ENCODE measurements at regions not wholly inside any gene's neighbourhood (a gene's known extent, or its start where the extent isn't known, plus 50 kb on each side); places are given as distances from the start of the nearest gene placed in this dataset.
"Not testable (repeated sequence)": the region's sequence is repeated elsewhere in the genome, so short reads cannot be mapped to it uniquely, and the experiment has no call there.

DNA sequence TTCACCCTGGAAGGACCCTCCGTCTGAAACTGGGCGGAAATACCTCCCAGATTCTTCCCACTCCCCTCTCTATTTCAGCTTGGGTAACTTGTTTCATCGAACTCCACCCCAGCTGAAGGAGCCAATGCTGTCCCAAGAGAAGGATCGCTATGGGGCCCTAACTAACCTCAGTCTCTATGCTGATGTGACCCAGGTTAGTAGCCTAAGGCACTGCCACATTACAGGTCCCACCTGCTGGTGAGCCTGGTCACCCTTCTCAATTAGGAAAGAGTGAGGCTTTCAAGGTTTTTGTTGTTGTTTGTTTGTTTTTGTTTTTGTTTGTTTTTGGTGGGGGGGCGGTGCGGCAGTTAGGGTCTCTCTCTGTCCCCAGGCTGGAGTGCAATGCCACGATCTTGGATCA is 168.4 kb downstream of the OR2B2 start:
- Mint-ChIP-seq H3K4me3 (peak overlapping the region; percentile 5), H3K36me3 (ENCODE audit: low read depth) (peaks cover 1% of the 10 kb centered on the region), H3K9me3 (no peaks in the 10 kb centered on the region), H3K27ac (no peak overlapping the region), H3K27me3 (peaks cover 31% of the 10 kb centered on the region), H3K4me1 (peaks cover 15% of the 10 kb centered on the region)
- intact Hi-C loops (cut with micrococcal nuclease): no loop called here
- no peak for DNase-seq

DNA sequence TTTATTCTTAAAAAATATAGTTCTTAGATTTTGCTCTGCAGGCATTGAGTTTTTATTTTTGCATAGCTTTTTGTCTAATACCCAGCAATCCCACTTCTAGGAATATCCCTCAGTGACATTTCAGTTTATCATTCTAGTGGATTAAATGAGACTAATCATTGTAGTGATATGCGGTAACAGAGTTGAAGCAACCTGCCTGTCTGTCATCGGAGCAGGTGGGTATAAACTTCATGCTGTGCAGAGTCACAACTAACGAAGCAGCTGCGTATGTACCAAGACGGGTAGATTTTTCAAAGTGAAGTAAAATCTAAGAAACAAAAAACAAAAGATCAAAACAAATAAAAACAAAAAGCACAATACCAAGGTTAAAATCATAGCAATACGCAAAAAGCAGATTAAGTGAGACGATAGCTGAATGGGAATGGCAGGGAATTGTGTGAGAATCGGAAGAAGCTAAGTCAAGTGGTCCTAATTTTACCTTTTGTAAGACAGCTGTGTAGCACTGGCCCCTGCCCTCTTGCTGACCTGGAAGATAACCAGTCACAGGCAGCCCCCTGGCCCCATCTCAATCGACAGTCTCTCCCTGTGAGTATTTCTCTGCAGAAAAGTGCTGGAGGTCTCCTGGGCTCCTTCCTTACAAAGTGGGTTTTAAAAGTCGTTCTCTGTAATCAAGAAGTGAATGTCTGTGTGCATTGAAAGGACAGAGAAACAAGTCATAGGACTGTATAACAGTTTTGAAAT is 169.2 kb downstream of the OR2B2 start:
- H3K4me1 Mint-ChIP-seq: peaks cover 19% of the 10 kb centered on the region
- H3K36me3 Mint-ChIP-seq (ENCODE audit: low read depth): peaks cover 1% of the 10 kb centered on the region
- no peak overlapping the region for H3K27ac Mint-ChIP-seq
- peaks cover 31% of the 10 kb centered on the region for H3K27me3 Mint-ChIP-seq
- no peak overlapping the region for H3K4me3 Mint-ChIP-seq
- intact Hi-C loops (cut with micrococcal nuclease): no loop called here
- peaks cover under 1% of the 10 kb centered on the region for H3K9me3 Mint-ChIP-seq
- no peak for DNase-seq

DNA sequence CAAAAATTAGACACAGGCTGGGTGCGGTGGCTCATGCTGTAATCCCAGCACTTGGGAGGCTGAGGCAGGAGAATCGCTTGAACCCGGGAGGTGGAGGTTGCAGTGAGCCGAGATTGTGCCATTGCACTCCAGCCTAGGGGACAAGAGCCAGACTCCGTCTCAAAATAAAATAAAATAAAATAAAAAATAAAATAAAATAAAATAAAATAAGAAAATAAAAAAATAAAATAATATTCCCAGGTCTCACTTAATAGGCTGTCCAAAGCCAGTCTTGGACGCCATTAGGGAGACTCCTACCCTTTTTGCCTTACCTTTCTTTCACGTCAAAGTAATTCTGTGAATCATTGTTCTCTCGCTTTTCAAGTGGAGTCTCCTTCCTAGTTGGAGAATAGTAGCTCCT is 172.3 kb downstream of the OR2B2 start:
- not testable (repeated sequence) for DNase-seq; H3K4me3 Mint-ChIP-seq; H3K36me3 Mint-ChIP-seq (ENCODE audit: low read depth); H3K9me3 Mint-ChIP-seq; H3K27ac Mint-ChIP-seq
- H3K27me3 Mint-ChIP-seq: peaks cover 16% of the 10 kb centered on the region
- intact Hi-C loops (cut with micrococcal nuclease): loop anchor here (2.0 kb wide), 1 partner anchor 13 kb away; no protein-coding TSS in a partner anchor
- H3K4me1 Mint-ChIP-seq: peaks cover 20% of the 10 kb centered on the region

DNA sequence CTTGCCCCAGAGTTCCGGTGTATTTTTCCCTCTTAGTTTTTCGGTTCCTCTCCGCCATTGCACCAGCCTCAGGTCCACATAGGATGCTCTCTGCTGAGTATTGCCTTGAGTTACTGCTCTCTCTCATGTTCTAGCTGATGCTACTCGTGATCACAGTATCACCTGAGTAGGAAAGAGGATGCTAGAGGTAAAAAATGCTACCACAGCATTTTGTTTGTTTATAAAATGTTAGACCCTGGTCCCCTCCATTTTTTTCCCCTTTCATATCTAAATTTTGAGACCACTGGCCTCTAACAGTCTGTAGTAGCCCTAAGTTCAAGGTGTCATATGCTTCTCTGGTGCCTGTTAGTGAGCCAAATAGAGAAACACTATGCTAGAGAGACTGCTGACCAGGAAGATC is 175.5 kb downstream of the OR2B2 start:
- intact Hi-C loops (cut with micrococcal nuclease): no loop called here

DNA sequence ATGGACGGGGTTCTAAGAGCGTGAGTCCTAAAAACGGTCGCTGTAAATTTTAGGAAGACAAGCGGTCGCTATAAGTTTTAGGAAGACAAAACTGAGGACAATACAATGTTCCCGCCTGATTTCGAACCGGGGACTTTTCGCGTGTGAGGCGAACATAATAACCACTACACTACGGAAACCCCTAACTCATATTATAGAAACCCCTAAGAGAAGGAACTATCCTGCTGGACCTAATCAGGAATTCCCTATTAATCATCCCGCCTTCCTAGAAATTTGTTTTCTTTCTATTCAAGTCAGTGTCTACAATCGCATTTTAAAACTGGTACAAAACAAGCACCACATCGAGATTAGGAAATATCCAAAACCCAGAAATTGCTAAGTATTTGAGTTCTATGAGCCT is 183.8 kb downstream of the OR2B2 start:
- H3K36me3 Mint-ChIP-seq (ENCODE audit: low read depth): no peaks in the 10 kb centered on the region
- H3K4me1 Mint-ChIP-seq: peaks cover 2% of the 10 kb centered on the region
- H3K27ac Mint-ChIP-seq: no peak overlapping the region

More for the DNA sequence above, 175.5 kb downstream of the OR2B2 start:
- DNase-seq: no peak
- Mint-ChIP-seq H3K27ac (no peak overlapping the region), H3K4me3 (peak overlapping the region; percentile 23), H3K4me1 (peaks cover 14% of the 10 kb centered on the region), H3K27me3 (peaks cover 7% of the 10 kb centered on the region), H3K9me3 (peaks cover 6% of the 10 kb centered on the region), H3K36me3 (ENCODE audit: low read depth) (no peaks in the 10 kb centered on the region)

DNA sequence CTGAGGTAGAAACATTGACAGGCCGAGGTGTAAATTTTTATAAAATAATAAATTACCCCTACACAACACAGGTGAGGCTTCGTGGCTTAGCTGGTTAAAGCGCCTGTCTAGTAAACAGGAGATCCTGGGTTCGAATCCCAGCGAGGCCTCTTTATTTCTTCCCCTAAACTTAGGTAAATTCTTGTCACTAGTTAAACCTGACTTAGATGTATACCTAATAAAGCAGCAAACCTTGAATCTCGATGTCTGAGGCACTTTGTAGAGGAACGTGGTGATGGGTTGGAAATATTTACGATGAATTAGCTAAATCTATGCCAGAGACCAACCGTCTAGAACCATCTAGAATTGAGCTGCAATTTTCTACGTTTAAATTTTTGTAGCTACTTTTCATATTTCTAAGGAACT is 185.6 kb downstream of the OR2B2 start:
- Mint-ChIP-seq H3K36me3 (ENCODE audit: low read depth) (no peaks in the 10 kb centered on the region), H3K9me3 (no peaks in the 10 kb centered on the region), H3K27ac (no peak overlapping the region), H3K27me3 (peaks cover 35% of the 10 kb centered on the region), H3K4me1 (peaks cover 2% of the 10 kb centered on the region), H3K4me3 (no peak overlapping the region)
- intact Hi-C loops (cut with micrococcal nuclease): no loop called here
- no peak for DNase-seq

More for the DNA sequence above, 183.8 kb downstream of the OR2B2 start:
- Mint-ChIP-seq H3K4me3 (no peak overlapping the region), H3K27me3 (peaks cover 34% of the 10 kb centered on the region), H3K9me3 (no peaks in the 10 kb centered on the region)
- intact Hi-C loops (cut with micrococcal nuclease): no loop called here
- no peak for DNase-seq

DNA sequence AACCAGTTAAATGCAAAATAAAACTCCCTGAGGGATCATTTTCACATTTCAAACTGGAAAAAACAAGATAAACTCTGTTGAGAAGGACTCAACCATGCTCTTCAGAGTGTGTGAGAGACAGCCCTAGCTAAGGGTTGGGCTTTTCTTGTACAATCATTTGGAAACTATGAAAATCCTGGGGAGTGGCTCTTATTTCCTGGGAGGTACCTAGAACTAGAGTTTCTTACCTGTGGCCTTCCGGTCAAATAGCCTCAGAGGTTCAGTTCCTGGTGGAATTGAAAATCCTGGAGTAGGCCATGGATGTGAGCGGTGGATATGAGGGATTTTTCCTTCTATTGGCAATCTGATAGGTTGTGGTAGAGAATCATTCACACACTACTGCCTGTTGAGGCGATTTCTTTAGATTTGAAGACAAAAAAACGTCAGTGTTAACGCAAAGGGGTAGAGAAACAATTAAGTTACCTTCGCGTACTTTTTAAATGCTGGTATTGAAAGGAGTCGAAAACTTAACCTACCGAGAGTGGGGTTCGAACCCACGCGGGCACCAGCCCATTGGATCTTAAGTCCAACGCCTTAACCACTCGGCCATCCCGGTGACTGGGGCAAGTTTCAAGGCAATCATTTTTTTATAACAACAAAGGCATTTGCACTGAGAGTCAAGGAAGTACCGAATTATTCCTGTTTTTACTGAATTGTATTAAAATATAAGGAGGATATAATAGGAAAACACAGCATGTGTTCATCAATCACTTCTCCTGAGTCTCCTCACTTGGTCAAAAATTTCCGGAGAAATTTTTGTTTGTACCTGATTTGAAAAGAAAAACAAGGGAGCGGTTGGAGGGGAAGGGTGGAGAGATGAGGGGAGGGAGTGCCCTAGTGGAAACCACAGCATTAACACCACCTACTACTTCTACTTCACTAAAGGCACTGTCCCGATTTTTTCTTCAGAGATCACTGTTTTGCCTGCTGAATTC is 191.3 kb downstream of the OR2B2 start:
- Mint-ChIP-seq H3K4me3 (no peak overlapping the region), H3K4me1 (peaks cover 16% of the 10 kb centered on the region), H3K9me3 (peaks cover 5% of the 10 kb centered on the region), H3K36me3 (ENCODE audit: low read depth) (no peaks in the 10 kb centered on the region), H3K27me3 (peaks cover 21% of the 10 kb centered on the region), H3K27ac (no peak overlapping the region)
- no peak for DNase-seq
- intact Hi-C loops (cut with micrococcal nuclease): no loop called here

DNA sequence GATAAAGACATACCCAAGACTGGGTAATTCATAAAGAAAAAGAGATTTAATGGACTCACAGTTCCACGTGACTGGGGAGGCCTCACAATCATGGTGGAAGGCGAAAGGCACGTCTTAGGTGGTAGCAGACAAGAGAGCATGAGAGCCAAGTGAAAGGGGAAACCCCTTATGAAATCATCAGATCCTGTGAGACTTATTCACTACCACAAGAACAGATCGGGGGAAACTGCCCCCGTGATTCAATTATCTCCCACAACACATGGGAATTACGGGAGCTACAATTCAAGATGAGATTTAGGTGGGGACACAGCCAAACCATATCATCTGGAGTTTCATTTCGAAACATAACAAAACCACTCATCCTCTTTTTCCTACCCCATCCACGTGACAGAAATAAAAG is 193.2 kb downstream of the OR2B2 start:
- Mint-ChIP-seq H3K4me1 (peaks cover 15% of the 10 kb centered on the region), H3K27me3 (peaks cover 17% of the 10 kb centered on the region), H3K27ac (peak overlapping the region; percentile 11)
- H3K4me3 Mint-ChIP-seq; intact Hi-C loops (cut with micrococcal nuclease); DNase-seq; H3K9me3 Mint-ChIP-seq; H3K36me3 Mint-ChIP-seq (ENCODE audit: low read depth): not testable (repeated sequence)

DNA sequence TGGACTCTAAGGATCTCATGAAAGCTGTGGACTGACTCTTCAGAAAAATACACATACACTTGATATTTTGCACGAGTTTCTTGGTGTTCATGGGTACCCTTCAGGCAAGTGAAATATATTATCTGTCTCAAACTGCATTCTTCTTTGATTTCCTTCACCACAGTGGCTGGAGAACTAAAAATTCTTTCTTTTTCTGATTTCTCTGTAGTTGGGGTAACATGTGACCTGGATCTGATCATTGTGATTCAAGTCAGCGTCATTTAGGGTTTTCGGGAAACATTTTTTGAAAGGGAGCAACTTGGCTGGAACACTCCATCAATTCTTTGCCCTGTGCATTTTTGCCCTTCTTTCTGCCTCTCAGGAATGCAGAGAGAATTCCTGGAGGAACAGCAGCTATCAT is 205.8 kb downstream of the OR2B2 start:
- H3K4me3 Mint-ChIP-seq: no peak overlapping the region
- intact Hi-C loops (cut with micrococcal nuclease): no loop called here
- no peaks in the 10 kb centered on the region for H3K9me3 Mint-ChIP-seq
- H3K27ac Mint-ChIP-seq: no peak overlapping the region
- no peaks in the 10 kb centered on the region for H3K4me1 Mint-ChIP-seq
- no peaks in the 10 kb centered on the region for H3K27me3 Mint-ChIP-seq
- peaks cover 15% of the 10 kb centered on the region for H3K36me3 Mint-ChIP-seq (ENCODE audit: low read depth)
- no peak for DNase-seq

DNA sequence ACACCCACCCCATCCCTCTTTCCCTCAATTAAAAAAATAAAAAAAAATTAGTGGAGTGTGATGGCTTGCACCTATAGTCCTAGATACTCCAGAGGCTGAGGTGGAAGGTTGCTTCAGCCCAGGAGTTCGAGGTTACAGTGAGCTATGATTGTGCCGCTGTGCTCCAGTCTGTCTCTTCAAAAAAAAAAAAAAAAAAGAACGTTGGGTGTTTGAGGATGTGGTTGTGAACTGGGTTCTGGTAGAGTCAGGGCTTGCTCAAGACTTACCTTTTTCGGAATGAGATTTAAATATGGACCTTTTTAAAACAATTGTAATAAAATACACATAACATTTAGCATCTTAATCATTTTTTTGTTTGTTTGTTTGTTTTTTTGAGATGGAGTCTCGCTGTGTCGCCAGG is 211.9 kb downstream of the OR2B2 start:
- H3K4me3 Mint-ChIP-seq: no peak overlapping the region
- no peaks in the 10 kb centered on the region for H3K27me3 Mint-ChIP-seq
- intact Hi-C loops (cut with micrococcal nuclease): no loop called here
- DNase-seq: no peak
- H3K36me3 Mint-ChIP-seq (ENCODE audit: low read depth): peaks cover 18% of the 10 kb centered on the region
- no peak overlapping the region for H3K27ac Mint-ChIP-seq
- peaks cover 5% of the 10 kb centered on the region for H3K9me3 Mint-ChIP-seq
- H3K4me1 Mint-ChIP-seq: peaks cover 8% of the 10 kb centered on the region

DNA sequence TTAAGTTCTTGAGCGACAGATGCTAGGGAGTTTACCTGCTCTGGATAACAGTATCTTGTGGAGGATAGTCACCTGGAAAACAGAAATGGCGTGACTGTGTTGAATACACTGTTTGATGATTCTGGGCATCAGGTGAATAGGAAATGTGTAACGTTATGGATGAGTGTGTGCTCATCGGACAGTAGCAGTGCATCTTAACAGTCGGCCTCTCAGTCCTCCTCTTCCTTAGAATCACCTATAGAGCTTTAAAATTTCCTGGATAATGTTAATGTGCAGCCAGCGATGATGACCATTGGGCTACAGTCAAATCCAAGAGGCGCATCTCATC is 217.7 kb downstream of the OR2B2 start:
- peaks cover 8% of the 10 kb centered on the region for H3K27me3 Mint-ChIP-seq
- H3K4me1 Mint-ChIP-seq: peaks cover 16% of the 10 kb centered on the region
- DNase-seq: no peak
- H3K4me3 Mint-ChIP-seq: peak overlapping the region; percentile 95
- intact Hi-C loops (cut with micrococcal nuclease): no loop called here
- H3K36me3 Mint-ChIP-seq (ENCODE audit: low read depth): peaks cover 8% of the 10 kb centered on the region
- peak overlapping the region; percentile 88 for H3K27ac Mint-ChIP-seq
- H3K9me3 Mint-ChIP-seq: peaks cover 9% of the 10 kb centered on the region

DNA sequence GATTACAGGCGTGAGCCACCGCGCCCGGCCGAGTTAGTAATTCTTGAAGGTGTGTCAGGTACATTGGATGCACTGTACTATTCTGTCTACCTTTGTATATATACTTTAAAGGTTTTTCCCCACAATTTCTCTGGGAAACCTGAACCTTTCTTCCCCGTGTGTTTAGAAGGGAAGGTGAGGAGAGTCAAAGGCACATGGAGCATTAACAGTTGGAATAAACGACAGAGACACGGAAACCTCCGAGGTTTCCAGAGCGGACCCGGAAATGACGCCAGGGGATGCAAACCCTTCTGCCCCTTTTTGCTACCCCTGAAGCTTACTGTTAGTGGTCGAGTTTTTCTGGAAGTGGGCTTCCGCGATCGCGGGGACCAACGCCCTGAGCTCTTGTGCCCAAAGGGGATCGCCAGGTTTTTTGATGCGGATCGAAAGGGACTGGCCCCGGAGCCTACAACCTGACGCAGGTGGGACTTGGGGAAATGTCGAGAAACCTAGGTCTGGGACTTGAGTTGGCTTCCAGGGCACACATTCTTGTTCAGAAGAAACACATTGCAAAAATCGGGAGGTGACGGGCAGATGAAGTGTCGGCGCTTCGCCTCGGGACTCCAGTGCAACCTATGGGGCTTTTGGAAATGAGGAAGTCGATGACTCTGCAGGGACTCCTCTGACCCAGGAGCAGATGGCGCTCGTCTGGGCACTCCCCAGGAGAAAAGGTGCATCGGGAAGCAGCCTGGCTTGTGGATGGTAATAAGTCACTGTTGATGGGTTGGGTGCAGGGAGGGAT is 218.2 kb downstream of the OR2B2 start:
- intact Hi-C loops (cut with micrococcal nuclease): no loop called here
- Mint-ChIP-seq H3K27me3 (peaks cover 8% of the 10 kb centered on the region), H3K36me3 (ENCODE audit: low read depth) (peaks cover 8% of the 10 kb centered on the region), H3K4me1 (peaks cover 16% of the 10 kb centered on the region), H3K27ac (peak overlapping the region; percentile 88), H3K9me3 (peaks cover 9% of the 10 kb centered on the region), H3K4me3 (peak overlapping the region; percentile 95)
- peak; percentile 79 for DNase-seq

DNA sequence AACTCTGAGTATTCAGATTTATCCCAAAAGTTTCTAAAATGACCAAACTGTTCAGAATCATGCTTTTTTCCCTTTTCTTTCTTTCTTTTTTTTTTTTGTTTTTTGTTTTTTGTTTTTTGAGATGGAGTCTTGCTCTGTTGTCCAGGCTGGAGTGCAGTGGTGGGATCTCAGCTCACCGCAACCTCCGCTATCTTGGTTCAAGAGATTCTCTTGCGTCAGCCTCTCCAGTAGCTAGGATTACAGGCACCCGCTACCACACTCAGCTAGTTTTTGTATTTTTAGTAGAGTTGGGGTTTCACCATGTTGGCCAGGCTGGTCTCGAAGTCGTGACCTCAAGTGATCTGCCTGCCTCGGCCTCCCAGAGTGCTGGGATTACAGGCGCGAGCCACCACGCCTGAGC is 219.2 kb upstream of the ZNF184 start:
- H3K4me3 Mint-ChIP-seq; H3K9me3 Mint-ChIP-seq; H3K27ac Mint-ChIP-seq; DNase-seq; H3K27me3 Mint-ChIP-seq; intact Hi-C loops (cut with micrococcal nuclease): not testable (repeated sequence)
- Mint-ChIP-seq H3K4me1 (peaks cover 30% of the 10 kb centered on the region), H3K36me3 (ENCODE audit: low read depth) (peaks cover 11% of the 10 kb centered on the region)

Measured in activated CD4-positive, alpha-beta T cell treated with anti-CD3 and anti-CD28 coated beads, Interleukin-2, amount 10 ng/mL, durations not matched to agents 24 days and 14 days (primary cell).